DOHH2 (cell line): ENCODE measurements at regions not wholly inside any gene's neighbourhood (a gene's known extent, or its start where the extent isn't known, plus 50 kb on each side); places are given as distances from the start of the nearest gene placed in this dataset.
"Not testable (repeated sequence)": the region's sequence is repeated elsewhere in the genome, so short reads cannot be mapped to it uniquely, and the experiment has no call there.

Experiments
- H3F3A ChIP-seq: fragments of 200-600 bp; sonication (generic), shearing (Covaris generic); 2 replicates; pipeline ENCODE4 v1.6.0; 2016; ENCODE audit warnings: antibody characterized with exemption, mild to moderate bottlenecking; ENCODE audit not compliant: control insufficient read depth, insufficient read depth
- H3K27ac ChIP-seq: fragments of 200-600 bp; sonication (generic); 2 replicates; pipeline ENCODE4 v1.5.1; 2014; ENCODE audit warnings: low read depth, mild to moderate bottlenecking, low read length, moderate library complexity
- H3K27me3 ChIP-seq: fragments of 200-600 bp; sonication (generic); 2 replicates; pipeline ENCODE4 v1.6.1; 2014; ENCODE audit warnings: mild to moderate bottlenecking, low read length, mixed read lengths; ENCODE audit not compliant: control insufficient read depth
- H3K36me3 ChIP-seq: fragments of 200-600 bp; sonication (generic); 2 replicates; pipeline ENCODE4 v1.6.1; 2014; ENCODE audit warnings: mild to moderate bottlenecking, low read length, moderate library complexity, mixed read lengths; ENCODE audit not compliant: control insufficient read depth
- H3K4me1 ChIP-seq: fragments of 200-600 bp; sonication (generic); 2 replicates; pipeline ENCODE4 v1.6.1; 2014; ENCODE audit warnings: mild to moderate bottlenecking, low read length, mixed read lengths; ENCODE audit not compliant: control insufficient read depth
- H3K4me2 ChIP-seq: fragments of 200-600 bp; sonication (generic); 2 replicates; pipeline ENCODE4 v1.6.0; 2014; ENCODE audit warnings: mild to moderate bottlenecking, low read length, moderate library complexity
- H3K4me3 ChIP-seq: fragments of 200-600 bp; sonication (generic); 2 replicates; pipeline ENCODE4 v1.5.1; 2014; ENCODE audit warnings: mild to moderate bottlenecking, low read length, mixed read lengths
- H3K79me2 ChIP-seq: fragments of 200-600 bp; sonication (generic); 2 replicates; pipeline ENCODE4 v1.6.1; 2014; ENCODE audit warnings: mild to moderate bottlenecking, low read length, mixed read lengths; ENCODE audit not compliant: control insufficient read depth
- H3K9me2 ChIP-seq: fragments of 200-600 bp; sonication (generic); replicated peaks from 2 replicates; pipeline ENCODE4 v1.6.1; 2014; ENCODE audit warnings: mild to moderate bottlenecking, low read length, mixed read lengths; ENCODE audit not compliant: control insufficient read depth
- H3K9me3 ChIP-seq: fragments of 200-600 bp; sonication (generic); 2 replicates; pipeline ENCODE4 v1.6.1; 2014; ENCODE audit warnings: antibody characterized with exemption, low read length, mixed read lengths; ENCODE audit not compliant: control insufficient read depth, insufficient read depth
- H4K20me1 ChIP-seq: fragments of 200-600 bp; sonication (generic); 2 replicates; pipeline ENCODE4 v1.6.0; 2014; ENCODE audit warnings: low read depth, mild to moderate bottlenecking, antibody characterized with exemption, low read length, moderate library complexity; ENCODE audit not compliant: control insufficient read depth, insufficient read depth
- CTCF ChIP-seq: fragments of 200-600 bp; sonication (generic); IDR thresholded peaks from one replicate; pipeline ENCODE4 v1.5.1; 2014; ENCODE audit warnings: antibody characterized with exemption, mild to moderate bottlenecking, low read depth, low read length; ENCODE audit not compliant: poor library complexity, severe bottlenecking
- EZH2phosphoT487 ChIP-seq: fragments of 200-600 bp; sonication (generic); IDR thresholded peaks from 2 replicates; pipeline ENCODE4 v1.6.1; 2017; ENCODE audit warnings: borderline replicate concordance, mild to moderate bottlenecking, antibody characterized with exemption, low read length, moderate library complexity, mixed read lengths

DNA sequence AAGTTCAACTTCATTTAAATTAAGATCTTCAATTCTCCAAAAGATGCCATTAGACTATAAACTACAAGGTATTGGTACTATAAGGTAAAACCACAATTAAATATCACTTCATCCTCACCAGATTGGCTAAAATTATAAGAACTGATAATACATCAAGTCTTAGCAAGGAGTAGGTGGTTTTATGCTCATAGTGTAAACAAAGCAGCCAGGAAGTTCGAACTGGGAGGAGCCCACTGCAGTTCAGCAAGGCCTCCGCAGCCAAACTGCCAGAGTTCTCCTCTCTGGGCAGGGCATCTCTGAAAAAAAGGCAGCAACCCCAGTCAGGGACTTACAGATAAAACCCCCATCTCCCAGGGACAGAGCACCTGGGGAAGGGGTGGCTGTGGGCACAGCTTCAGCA is 91.6 kb upstream of the SETMAR start:
- Histone ChIP-seq H3K9me2 (no peaks in the 10 kb centered on the region), H3K79me2 (no peaks in the 10 kb centered on the region), H3F3A (no peaks in the 10 kb centered on the region), H3K27ac (no peak overlapping the region), H4K20me1 (no peaks in the 10 kb centered on the region), H3K4me2 (no peak overlapping the region), H3K27me3 (no peaks in the 10 kb centered on the region), H3K4me3 (no peak overlapping the region), H3K4me1 (no peaks in the 10 kb centered on the region), H3K36me3 (no peaks in the 10 kb centered on the region), H3K9me3 (no peaks in the 10 kb centered on the region)
- TF ChIP-seq CTCF (no peak), EZH2phosphoT487 (no peak)

- not testable (repeated sequence) for H3K79me2 ChIP-seq, H3K27me3 ChIP-seq, H3K9me3 ChIP-seq, H3F3A ChIP-seq, H3K27ac ChIP-seq, H3K36me3 ChIP-seq, H4K20me1 ChIP-seq, H3K4me3 ChIP-seq, H3K4me1 ChIP-seq, H3K4me2 ChIP-seq, H3K9me2 ChIP-seq
Measured at GRCh38 chr3:4213420-4213819, 89.7 kb upstream of the SETMAR start.

GRCh38 chr3:4216974-4217373 is 86.2 kb upstream of the SETMAR start:
- not testable (repeated sequence) for H3K27ac ChIP-seq, H3K4me2 ChIP-seq, H3K9me2 ChIP-seq, H3K4me1 ChIP-seq, H3K79me2 ChIP-seq, H3K36me3 ChIP-seq, H3F3A ChIP-seq, H3K4me3 ChIP-seq, H4K20me1 ChIP-seq, H3K9me3 ChIP-seq, H3K27me3 ChIP-seq

- Histone ChIP-seq H3K27me3 (no peaks in the 10 kb centered on the region), H3F3A (no peaks in the 10 kb centered on the region), H3K9me2 (no peaks in the 10 kb centered on the region), H3K9me3 (no peaks in the 10 kb centered on the region), H3K27ac (no peak overlapping the region), H3K4me2 (no peak overlapping the region), H4K20me1 (no peaks in the 10 kb centered on the region), H3K4me3 (no peak overlapping the region), H3K36me3 (no peaks in the 10 kb centered on the region), H3K79me2 (no peaks in the 10 kb centered on the region), H3K4me1 (no peaks in the 10 kb centered on the region)
- TF ChIP-seq EZH2phosphoT487 (no peak), CTCF (no peak)
Measured at GRCh38 chr3:4218456-4219226, 84.5 kb upstream of the SETMAR start.
